Activated CD8-positive, alpha-beta T cell treated with anti-CD3 and anti-CD28 coated beads for 36 hours (primary cell): ENCODE measurements at regions not wholly inside any gene's neighbourhood (a gene's known extent, or its start where the extent isn't known, plus 50 kb on each side); places are given as distances from the start of the nearest gene placed in this dataset.
"Not testable (repeated sequence)": the region's sequence is repeated elsewhere in the genome, so short reads cannot be mapped to it uniquely, and the experiment has no call there.

ENCODE experiments used
- ATAC-seq: fragments of 200-7000 bp; cut with Tn5 transposase; one replicate; pipeline ENCODE4 v1.10.0; 2021; ENCODE audit warnings: mild to moderate bottlenecking, moderate library complexity
- CTCF ChIA-PET: fragments of 350-600 bp; sonication (Branson Sonifier 250); formaldehyde crosslinking; loops from one replicate; lab custom pipeline; 2021; ENCODE audit warnings: antibody characterized with exemption; lab: Charles Lee
- POLR2A ChIA-PET: fragments of 350-600 bp; sonication (Branson Sonifier 250); formaldehyde crosslinking; loops from one replicate; lab custom pipeline; 2021; ENCODE audit warnings: antibody characterized with exemption; lab: Charles Lee
- DNase-seq: peaks from one replicate; pipeline ENCODE4 v3.0.0-alpha.2; 2020
- H3K27ac Mint-ChIP-seq: one replicate; pipeline ENCODE4 v1.8.0; 2021; ENCODE audit warnings: mild to moderate bottlenecking, mixed read lengths
- H3K27me3 Mint-ChIP-seq: one replicate; pipeline ENCODE4 v1.8.0; 2021; ENCODE audit warnings: mixed read lengths
- H3K36me3 Mint-ChIP-seq: one replicate; pipeline ENCODE4 v1.8.0; 2021; ENCODE audit warnings: low read depth, mixed read lengths
- H3K4me1 Mint-ChIP-seq: one replicate; pipeline ENCODE4 v1.8.0; 2021; ENCODE audit warnings: low read depth, mixed read lengths
- H3K4me3 Mint-ChIP-seq: one replicate; pipeline ENCODE4 v1.8.0; 2021; ENCODE audit warnings: mild to moderate bottlenecking, moderate library complexity, mixed read lengths
- H3K9me3 Mint-ChIP-seq: one replicate; pipeline ENCODE4 v1.8.0; 2021; ENCODE audit warnings: mixed read lengths
- intact Hi-C: fragments of 100-400 bp; cut with micrococcal nuclease; formaldehyde crosslinking; loops from one replicate; pipeline ENCODE4 v1.10.0; 2022
- TF ChIP-seq, protein P1 (sequence below): fragments of 200-600 bp; IDR thresholded peaks from one replicate; pipeline ENCODE4 v1.8.0; 2022; ENCODE audit warnings: antibody characterized with exemption, mild to moderate bottlenecking

DNA sequence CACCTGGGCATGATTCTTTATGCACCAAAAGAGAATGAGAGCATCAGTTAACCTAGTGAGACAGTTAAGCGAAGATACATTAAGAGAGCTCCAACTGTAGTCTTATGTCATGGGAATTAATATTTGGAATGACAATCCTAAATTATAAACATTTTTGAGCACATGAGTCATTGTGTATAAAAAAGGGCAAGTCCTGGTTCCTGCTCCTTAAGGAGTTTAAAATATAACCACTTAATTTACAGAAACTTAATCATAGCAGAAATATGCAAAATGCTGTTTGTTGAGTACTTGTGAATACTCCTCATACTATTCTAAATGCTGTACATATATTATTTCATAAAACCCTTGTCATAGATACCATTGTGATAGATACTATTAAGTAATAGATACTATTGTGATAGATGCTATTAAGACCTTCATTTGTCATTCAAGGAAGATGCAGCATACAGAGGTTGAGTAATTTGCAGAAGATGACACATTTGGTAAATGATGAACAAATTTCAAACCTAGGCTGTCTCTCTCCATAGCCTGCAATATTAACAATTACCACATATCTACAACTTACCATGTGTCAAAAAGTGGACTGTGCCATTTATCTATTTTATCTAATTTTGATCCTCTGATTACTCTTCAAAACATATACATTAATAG is 301.0 kb downstream of the TBC1D4 start:
- ChIA-PET POLR2A (no interaction called here), CTCF (no interaction called here)
- H3K36me3 Mint-ChIP-seq = no peaks in the 10 kb centered on the region
- TF ChIP-seq, protein P1, sequence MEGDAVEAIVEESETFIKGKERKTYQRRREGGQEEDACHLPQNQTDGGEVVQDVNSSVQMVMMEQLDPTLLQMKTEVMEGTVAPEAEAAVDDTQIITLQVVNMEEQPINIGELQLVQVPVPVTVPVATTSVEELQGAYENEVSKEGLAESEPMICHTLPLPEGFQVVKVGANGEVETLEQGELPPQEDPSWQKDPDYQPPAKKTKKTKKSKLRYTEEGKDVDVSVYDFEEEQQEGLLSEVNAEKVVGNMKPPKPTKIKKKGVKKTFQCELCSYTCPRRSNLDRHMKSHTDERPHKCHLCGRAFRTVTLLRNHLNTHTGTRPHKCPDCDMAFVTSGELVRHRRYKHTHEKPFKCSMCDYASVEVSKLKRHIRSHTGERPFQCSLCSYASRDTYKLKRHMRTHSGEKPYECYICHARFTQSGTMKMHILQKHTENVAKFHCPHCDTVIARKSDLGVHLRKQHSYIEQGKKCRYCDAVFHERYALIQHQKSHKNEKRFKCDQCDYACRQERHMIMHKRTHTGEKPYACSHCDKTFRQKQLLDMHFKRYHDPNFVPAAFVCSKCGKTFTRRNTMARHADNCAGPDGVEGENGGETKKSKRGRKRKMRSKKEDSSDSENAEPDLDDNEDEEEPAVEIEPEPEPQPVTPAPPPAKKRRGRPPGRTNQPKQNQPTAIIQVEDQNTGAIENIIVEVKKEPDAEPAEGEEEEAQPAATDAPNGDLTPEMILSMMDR = no peak
- no peak overlapping the region for H3K27ac Mint-ChIP-seq
- peaks cover 10% of the 10 kb centered on the region for H3K27me3 Mint-ChIP-seq
- no peak overlapping the region for H3K4me3 Mint-ChIP-seq
- intact Hi-C loops = no loop called here
- H3K9me3 Mint-ChIP-seq = peaks cover 15% of the 10 kb centered on the region
- DNase-seq = no peak
- no peak for ATAC-seq
- no peaks in the 10 kb centered on the region for H3K4me1 Mint-ChIP-seq

DNA sequence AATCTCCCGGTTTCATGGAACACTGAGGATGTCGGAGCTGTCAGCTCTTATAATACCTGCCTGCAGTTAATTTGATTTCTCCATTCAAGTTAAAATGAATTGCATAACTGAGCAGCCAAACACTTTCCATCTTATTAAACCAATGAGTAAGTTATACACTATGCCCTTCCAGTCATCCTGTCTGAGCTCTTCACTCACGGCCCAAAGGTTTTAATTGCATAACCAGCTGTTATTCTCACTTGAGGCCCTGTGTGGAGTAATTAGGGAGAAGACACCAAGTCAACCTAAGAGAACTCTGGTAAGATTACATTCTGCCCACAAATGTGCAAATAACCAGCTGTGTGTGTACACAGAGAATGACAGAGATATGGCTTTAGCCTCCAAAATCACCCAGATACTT is 303.5 kb downstream of the TBC1D4 start:
- ChIA-PET CTCF (no interaction called here), POLR2A (no interaction called here)
- peaks cover 8% of the 10 kb centered on the region for H3K9me3 Mint-ChIP-seq
- no peak overlapping the region for H3K27ac Mint-ChIP-seq
- ATAC-seq (no peak), DNase-seq (no peak)
- H3K4me1 Mint-ChIP-seq = no peaks in the 10 kb centered on the region
- TF ChIP-seq, protein P1 = no peak
- no peaks in the 10 kb centered on the region for H3K36me3 Mint-ChIP-seq
- intact Hi-C loops = no loop called here
- peaks cover 5% of the 10 kb centered on the region for H3K27me3 Mint-ChIP-seq
- no peak overlapping the region for H3K4me3 Mint-ChIP-seq

DNA sequence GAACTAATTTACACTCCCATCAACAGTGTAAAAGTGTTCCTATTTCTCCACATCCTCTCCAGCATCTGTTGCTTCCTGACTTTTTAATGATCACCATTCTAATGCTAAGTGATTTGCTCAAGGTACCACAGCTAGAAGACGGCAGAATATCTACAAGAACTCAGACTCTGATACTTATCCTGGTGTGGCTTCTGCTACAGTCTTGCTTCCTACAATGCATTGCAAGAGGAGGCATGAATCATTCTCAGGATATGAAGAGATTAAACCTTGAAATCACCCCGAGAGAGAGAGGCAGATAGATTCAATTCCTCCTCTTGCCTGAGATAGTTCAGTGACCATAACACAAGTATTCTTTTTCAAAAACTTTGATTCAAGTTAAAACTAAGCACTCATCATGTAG is 306.4 kb downstream of the TBC1D4 start:
- CTCF ChIA-PET = no interaction called here
- TF ChIP-seq, protein P1 = no peak
- POLR2A ChIA-PET = no interaction called here
- DNase-seq = no peak
- ATAC-seq = no peak
- H3K4me3 Mint-ChIP-seq = no peak overlapping the region
- intact Hi-C loops = no loop called here
- H3K4me1 Mint-ChIP-seq = no peaks in the 10 kb centered on the region
- H3K27me3 Mint-ChIP-seq = peaks cover 6% of the 10 kb centered on the region
- no peaks in the 10 kb centered on the region for H3K36me3 Mint-ChIP-seq
- no peak overlapping the region for H3K27ac Mint-ChIP-seq
- peaks cover 5% of the 10 kb centered on the region for H3K9me3 Mint-ChIP-seq

DNA sequence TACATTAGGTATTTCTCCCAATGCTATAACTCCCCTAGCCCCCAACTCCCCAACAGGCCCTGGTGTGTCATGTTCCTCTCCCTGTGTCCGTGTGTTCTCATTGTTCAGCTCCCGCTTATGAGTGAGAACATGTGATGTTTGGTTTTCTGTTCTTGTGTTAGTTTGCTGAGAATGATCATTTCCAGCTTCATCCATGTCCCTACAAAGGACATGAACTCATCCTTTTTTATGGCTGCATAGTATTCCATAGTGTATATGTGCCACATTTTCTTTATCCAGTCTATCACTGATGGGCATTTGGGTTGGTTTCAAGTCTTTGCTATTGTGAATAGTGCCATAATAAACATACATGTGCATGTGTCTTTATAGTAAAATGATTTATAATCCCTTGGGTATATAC is 306.9 kb downstream of the TBC1D4 start:
- POLR2A ChIA-PET, H3K4me3 Mint-ChIP-seq, intact Hi-C loops, H3K27ac Mint-ChIP-seq, CTCF ChIA-PET, H3K27me3 Mint-ChIP-seq, H3K4me1 Mint-ChIP-seq, ATAC-seq, DNase-seq, H3K36me3 Mint-ChIP-seq, H3K9me3 Mint-ChIP-seq: not testable (repeated sequence)

DNA sequence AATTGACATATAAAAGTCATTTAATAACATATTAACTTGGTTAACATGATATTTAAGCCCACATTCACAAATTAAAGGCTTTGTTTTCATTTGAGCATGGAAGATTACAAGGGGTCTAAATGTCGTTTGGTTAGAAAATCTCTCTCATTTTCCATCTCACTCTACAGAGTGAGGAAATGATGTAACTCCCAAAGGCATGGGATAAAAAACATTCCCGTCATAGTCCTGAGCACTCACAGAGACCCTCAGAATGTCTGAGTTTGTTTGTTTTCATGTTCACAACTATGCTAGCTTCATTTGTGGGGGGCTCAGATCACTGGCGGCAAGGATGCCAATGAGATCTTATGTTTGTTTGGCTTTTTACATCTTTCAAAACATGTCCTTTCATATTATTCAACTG is 307.5 kb downstream of the TBC1D4 start:
- Mint-ChIP-seq H3K4me3 (no peak overlapping the region), H3K9me3 (peaks cover 5% of the 10 kb centered on the region), H3K4me1 (no peaks in the 10 kb centered on the region), H3K27me3 (peaks cover 6% of the 10 kb centered on the region), H3K36me3 (no peaks in the 10 kb centered on the region), H3K27ac (no peak overlapping the region)
- no peak for ATAC-seq
- TF ChIP-seq, protein P1 = no peak
- ChIA-PET POLR2A (no interaction called here), CTCF (no interaction called here)
- intact Hi-C loops = no loop called here
- no peak for DNase-seq
